CD4-positive, alpha-beta T cell treated with Interferon alpha-2 for 1 hour (primary cell): ENCODE measurements at regions not wholly inside any gene's neighbourhood (a gene's known extent, or its start where the extent isn't known, plus 50 kb on each side); places are given as distances from the start of the nearest gene placed in this dataset.

Experiments used
- DNase-seq, 2 donors: peaks; one replicate each; pipeline ENCODE4 v3.0.0-alpha.2; 2020 to 2022

- no peak for DNase-seq
These were observed 274.7 kb downstream of the MN1 start for GRCh38 chr22:27526901-27527300.

GRCh38 chr22:27531782-27532530 is 269.6 kb downstream of the MN1 start:
- no peak for DNase-seq

GRCh38 chr22:27533105-27533745 is 268.3 kb downstream of the MN1 start:
- DNase-seq = no peak

GRCh38 chr22:27534720-27535125 is 266.8 kb downstream of the MN1 start:
- DNase-seq = no peak

- no peak for DNase-seq
These were observed 266.1 kb downstream of the MN1 start for GRCh38 chr22:27535452-27535851.

- DNase-seq = no peak
These were observed 264.1 kb downstream of the MN1 start for GRCh38 chr22:27537501-27537900.

- DNase-seq = no peak
These were observed 262.9 kb downstream of the MN1 start for GRCh38 chr22:27538666-27539065.

- DNase-seq = no peak
These were observed 261.3 kb downstream of the MN1 start for GRCh38 chr22:27540247-27540646.

GRCh38 chr22:27540656-27541396 is 260.7 kb downstream of the MN1 start:
- DNase-seq = no peak

GRCh38 chr22:27541836-27542235 is 259.7 kb downstream of the MN1 start:
- DNase-seq = no peak

GRCh38 chr22:27542602-27543001 is 259.0 kb downstream of the MN1 start:
- DNase-seq = no peak

GRCh38 chr22:27543460-27543859 is 258.1 kb downstream of the MN1 start:
- DNase-seq = no peak

- DNase-seq = no peak
These were observed 256.5 kb downstream of the MN1 start for GRCh38 chr22:27545085-27545484.

- DNase-seq = no peak
These were observed 255.2 kb downstream of the MN1 start for GRCh38 chr22:27546157-27546935.

GRCh38 chr22:27551402-27551801 is 250.2 kb downstream of the MN1 start:
- DNase-seq = no peak

GRCh38 chr22:27552176-27552575 is 249.4 kb downstream of the MN1 start:
- DNase-seq = no peak

- DNase-seq = no peak
These were observed 248.7 kb downstream of the MN1 start for GRCh38 chr22:27552863-27553262.

- DNase-seq = no peak
These were observed 247.3 kb downstream of the MN1 start for GRCh38 chr22:27554106-27554811.

GRCh38 chr22:27554841-27555456 is 246.6 kb downstream of the MN1 start:
- no peak for DNase-seq

- DNase-seq = no peak
These were observed 245.2 kb downstream of the MN1 start for GRCh38 chr22:27556371-27556770.

GRCh38 chr22:27557286-27558008 is 244.1 kb downstream of the MN1 start:
- no peak for DNase-seq
